H1 (cell line): ENCODE measurements at regions not wholly inside any gene's neighbourhood (a gene's known extent, or its start where the extent isn't known, plus 50 kb on each side); places are given as distances from the start of the nearest gene placed in this dataset.

Experiments used
- CTCF ChIA-PET: fragments of 300-600 bp; sonication (Branson Sonifier 250); formaldehyde crosslinking; loops from one replicate; lab custom pipeline; 2021; ENCODE audit not compliant: partially characterized antibody; lab: Charles Lee
- POLR2A ChIA-PET: fragments of 300-600 bp; sonication (Branson Sonifier 250); formaldehyde crosslinking; loops from one replicate; lab custom pipeline; 2021; ENCODE audit warnings: inconsistent platforms; ENCODE audit not compliant: partially characterized antibody; lab: Charles Lee
- DNase-seq, 2 experiments: peaks; one replicate each; pipeline versions ENCODE4 v3.0.0 to v3.0.0-alpha.2; 2010 to 2022; ENCODE audit warnings: low spot score in 2 of 2, low read depth in 1 of 2, mixed read lengths in 1 of 2
- FAIRE-seq: peaks from 2 replicates; lab custom pipeline; 2011; peaks lifted over from hg19 to GRCh38; lab: Jason Lieb, UNC
- H2AFZ ChIP-seq: 2 replicates; pipeline ENCODE4 v1.8.1; 2012; ENCODE audit warnings: low read length, inconsistent platforms
- H2AK5ac ChIP-seq: 2 replicates; pipeline ENCODE4 v1.6.1; 2013; ENCODE audit warnings: low read depth, low read length
- H2BK120ac ChIP-seq: replicated peaks from 2 replicates; pipeline ENCODE3; 2013; ENCODE audit warnings: low read depth, low read length, inconsistent platforms
- H2BK12ac ChIP-seq: 2 replicates; pipeline ENCODE4 v1.6.1; 2013; ENCODE audit warnings: low read depth, low read length
- H2BK15ac ChIP-seq: 2 replicates; pipeline ENCODE4 v1.6.1; 2013; ENCODE audit warnings: low read length
- H2BK20ac ChIP-seq: 2 replicates; pipeline ENCODE4 v1.6.1; 2013; ENCODE audit warnings: low read length
- H2BK5ac ChIP-seq: 2 replicates; pipeline ENCODE4 v1.6.1; 2013; ENCODE audit warnings: low read depth, low read length
- H3K14ac ChIP-seq: 2 replicates; pipeline ENCODE4 v1.6.1; 2013; ENCODE audit warnings: inconsistent platforms; ENCODE audit not compliant: insufficient read length
- H3K18ac ChIP-seq: 2 replicates; pipeline ENCODE4 v1.6.1; 2013; ENCODE audit warnings: low read length; ENCODE audit errors: extremely low read depth
- H3K23ac ChIP-seq: 2 replicates; pipeline ENCODE4 v1.6.1; 2013; ENCODE audit warnings: inconsistent platforms; ENCODE audit not compliant: insufficient read length
- H3K23me2 ChIP-seq: 2 replicates; pipeline ENCODE4 v1.6.1; 2013; ENCODE audit warnings: low read depth, low read length
- H3K27ac ChIP-seq: 2 replicates; pipeline ENCODE4 v1.6.1; 2011; ENCODE audit warnings: low read depth, low read length, inconsistent platforms
- H3K27me3 ChIP-seq, 4 experiments: replicated peaks in 1 of 4; 1 replicate in 1 of 4; 2 replicates in 3 of 4; pipeline versions ENCODE4 v1.6.1 to v1.8.1; 2011 to 2013; ENCODE audit warnings: low read length in 3 of 4, mild to moderate bottlenecking in 3 of 4, inconsistent platforms in 2 of 4, mixed read lengths in 2 of 4, moderate library complexity in 1 of 4; ENCODE audit not compliant: control insufficient read depth in 3 of 4, insufficient read depth in 3 of 4; ENCODE audit errors: extremely low read depth in 1 of 4
- H3K36me3 ChIP-seq, 4 experiments: 2 replicates each; pipeline versions ENCODE4 v1.6.1 to v1.8.1; 2011 to 2013; ENCODE audit warnings: mild to moderate bottlenecking in 4 of 4, low read length in 3 of 4, moderate library complexity in 2 of 4, control low read depth in 1 of 4, inconsistent platforms in 1 of 4; ENCODE audit not compliant: insufficient read depth in 4 of 4, control insufficient read depth in 2 of 4
- H3K4ac ChIP-seq: replicated peaks from 2 replicates; pipeline ENCODE3; 2013; ENCODE audit warnings: low read length, low read depth, mixed read lengths, inconsistent platforms; ENCODE audit not compliant: insufficient read length
- H3K4me1 ChIP-seq, 4 experiments: replicated peaks in 1 of 4; 1 replicate in 1 of 4; 2 replicates in 3 of 4; pipeline versions ENCODE4 v1.6.1 to v1.8.1; 2011 to 2013; ENCODE audit warnings: low read length in 3 of 4, inconsistent platforms in 2 of 4, mixed read lengths in 1 of 4; ENCODE audit not compliant: insufficient read depth in 4 of 4, control insufficient read depth in 3 of 4
- H3K4me2 ChIP-seq, 2 experiments: 2 replicates each; pipeline versions ENCODE4 v1.6.1 to v1.8.1; 2011 to 2013; ENCODE audit warnings: low read depth in 2 of 2, low read length in 2 of 2, control low read depth in 1 of 2, inconsistent platforms in 1 of 2, mild to moderate bottlenecking in 1 of 2; ENCODE audit not compliant: insufficient read depth in 1 of 2
- H3K4me3 ChIP-seq, 4 experiments: fragments of 200-600, 300-600 bp in 1 of 4; sonication (generic), shearing (Covaris generic), sonication (Bioruptor Twin) in 1 of 4; 2 replicates each; pipeline versions ENCODE4 v1.5.1 to v1.8.1; 2011 to 2016; ENCODE audit warnings: low read length in 4 of 4, low read depth in 3 of 4, control low read depth in 2 of 4, inconsistent platforms in 2 of 4, mild to moderate bottlenecking in 2 of 4, mixed read lengths in 1 of 4, moderate library complexity in 1 of 4; ENCODE audit not compliant: insufficient read depth in 2 of 4; ENCODE audit errors: extremely low read depth in 1 of 4
- H3K56ac ChIP-seq: replicated peaks from 2 replicates; pipeline ENCODE3; 2013; ENCODE audit warnings: low read depth, mild to moderate bottlenecking, mixed read lengths, low read length, inconsistent platforms; ENCODE audit not compliant: insufficient read length
- H3K79me1 ChIP-seq: 2 replicates; pipeline ENCODE4 v1.6.1; 2013; ENCODE audit warnings: low read depth, low read length, control low read depth
- H3K79me2 ChIP-seq, 2 experiments: 2 replicates each; pipeline versions ENCODE4 v1.6.1 to v1.8.1; 2012 to 2013; ENCODE audit warnings: low read length in 2 of 2, mild to moderate bottlenecking in 2 of 2, inconsistent platforms in 1 of 2; ENCODE audit not compliant: insufficient read depth in 2 of 2, control insufficient read depth in 1 of 2
- H3K9ac ChIP-seq, 4 experiments: replicated peaks in 1 of 4; 1 replicate in 1 of 4; 2 replicates in 3 of 4; pipeline versions ENCODE4 v1.6.1 to v1.8.1; 2011 to 2013; ENCODE audit warnings: low read depth in 3 of 4, low read length in 3 of 4, control low read depth in 2 of 4, mild to moderate bottlenecking in 2 of 4, moderate library complexity in 2 of 4, inconsistent platforms in 1 of 4; ENCODE audit errors: extremely low read depth in 1 of 4
- H3K9me3 ChIP-seq, 2 experiments: 2 replicates each; pipeline versions ENCODE4 v1.6.1 to v1.8.1; 2012 to 2013; ENCODE audit warnings: mild to moderate bottlenecking in 2 of 2, moderate library complexity in 2 of 2, control low read depth in 1 of 2, inconsistent platforms in 1 of 2, low read depth in 1 of 2, low read length in 1 of 2, mixed read lengths in 1 of 2; ENCODE audit not compliant: insufficient read depth in 2 of 2
- H4K20me1 ChIP-seq, 2 experiments: replicated peaks in 1 of 2; 2 replicates each; pipeline versions ENCODE3 to v1.8.1; 2011 to 2013; ENCODE audit warnings: inconsistent platforms in 2 of 2, low read length in 2 of 2, mild to moderate bottlenecking in 1 of 2; ENCODE audit not compliant: insufficient read depth in 2 of 2, control insufficient read depth in 1 of 2
- H4K5ac ChIP-seq: 2 replicates; pipeline ENCODE4 v1.6.1; 2013; ENCODE audit warnings: low read length, low read depth, mixed read lengths, inconsistent platforms; ENCODE audit not compliant: insufficient read length
- H4K8ac ChIP-seq: 2 replicates; pipeline ENCODE4 v1.8.0; 2013; ENCODE audit warnings: mild to moderate bottlenecking, moderate library complexity, low read length, inconsistent platforms; ENCODE audit not compliant: insufficient read depth; ENCODE audit errors: extremely low read depth
- H4K91ac ChIP-seq: replicated peaks from 2 replicates; pipeline ENCODE3; 2013; ENCODE audit warnings: low read length, mixed read lengths, inconsistent platforms; ENCODE audit not compliant: insufficient read length
- CHD1 ChIP-seq: IDR thresholded peaks from 2 replicates; pipeline ENCODE4 v1.6.1; 2012; ENCODE audit warnings: low read depth, low read length, improper control_type of control experiment
- EGR1 ChIP-seq: IDR thresholded peaks from 2 replicates; pipeline ENCODE4 v1.6.1; 2011; ENCODE audit warnings: low read depth, low read length, borderline replicate concordance
- HDAC6 ChIP-seq: IDR thresholded peaks from one replicate; pipeline ENCODE4 v1.7.1; 2012; ENCODE audit warnings: low read depth, mild to moderate bottlenecking, inconsistent platforms, low read length, moderate library complexity
- SAP30 ChIP-seq: fragments of 300-600 bp; sonication (generic); IDR thresholded peaks from 2 replicates; pipeline ENCODE4 v1.7.1; 2012; ENCODE audit warnings: low read length, moderate library complexity, mild to moderate bottlenecking, inconsistent platforms; ENCODE audit not compliant: insufficient read depth, insufficient replicate concordance
- SUZ12 ChIP-seq: fragments of 200-600 bp; sonication (generic); IDR thresholded peaks from 2 replicates; pipeline ENCODE4 v1.6.1; 2012; ENCODE audit warnings: mild to moderate bottlenecking, inconsistent platforms, low read length, moderate library complexity, mixed read lengths
- TBP ChIP-seq: IDR thresholded peaks from 2 replicates; pipeline ENCODE4 v1.6.1; 2011; ENCODE audit warnings: low read depth, low read length, improper control_type of control experiment
- whole genome bisulfite sequencing, 2 experiments: shearing (Covaris generic) in 1 of 2; methylation state at CpG; one replicate each; pipeline versions ENCODE4 v1.1.6 to v1.1.7; 2013 to 2015; ENCODE audit warnings: low lambda C conversion rate in 2 of 2, mixed read lengths in 2 of 2, inconsistent platforms in 1 of 2, low coverage in 1 of 2, missing lambda C conversion rate in 1 of 2; ENCODE audit not compliant: insufficient replicate concordance in 2 of 2, insufficient coverage in 1 of 2, insufficient read length in 1 of 2; ENCODE audit errors: extremely low coverage in 1 of 2, missing lambda C conversion rate in 1 of 2; 5-methylcytosine and 5-hydroxymethylcytosine counted together
- TF ChIP-seq, protein P1 (sequence below): IDR thresholded peaks from 2 replicates; pipeline ENCODE4 v1.6.1; 2012; ENCODE audit warnings: inconsistent platforms

- FAIRE-seq, result no peak
- H3K27me3 ChIP-seq, result peaks cover 0 to 1% (median 0%) of the 10 kb centered on the region in 4 experiments; a peak in 1 of 7 replicates
- CTCF ChIA-PET, result interaction anchor here (0.9 to 1.2 kb wide), 4 partner anchors 8 to 324 kb away, joined by 3 to 4 read pairs (median 3); no protein-coding TSS in a partner anchor
Measured at GRCh38 chr10:60453036-60453435, 63.4 kb upstream of the ANK3 start.

More at GRCh38 chr10:60453036-60453435, 63.4 kb upstream of the ANK3 start:
- Histone ChIP-seq H4K91ac (no peak overlapping the region), H3K14ac (no peak overlapping the region), H3K23me2 (no peaks in the 10 kb centered on the region), H3K56ac (no peak overlapping the region), H3K9me3 (no peaks in the 10 kb centered on the region), H4K5ac (no peak overlapping the region), H3K79me1 (no peaks in the 10 kb centered on the region), H3K9ac (no peak overlapping the region), H3K4me2 (no peak overlapping the region), H3K4me3 (no peak overlapping the region), H2BK5ac (no peak overlapping the region), H3K36me3 (no peaks in the 10 kb centered on the region), H2AK5ac (no peak overlapping the region), H4K8ac (no peak overlapping the region), H2BK15ac (no peak overlapping the region), H2BK12ac (no peak overlapping the region), H3K23ac (no peak overlapping the region), H2AFZ (no peak overlapping the region), H3K4ac (no peak overlapping the region), H3K79me2 (no peaks in the 10 kb centered on the region), H2BK120ac (no peak overlapping the region), H3K27ac (no peak overlapping the region), H3K4me1 (no peaks in the 10 kb centered on the region; a peak in 1 of 7 replicates), H4K20me1 (no peaks in the 10 kb centered on the region), H3K18ac (no peak overlapping the region), H2BK20ac (no peak overlapping the region)
- WGBS, 2 experiments, result 98% methylated on average over 2 of the region's 2 CpGs; no CpG with 5 or more reads in 1 of the 2 experiments
- DNase-seq, result no peak
- POLR2A ChIA-PET, result no interaction called here
- TF ChIP-seq SUZ12, result no peak
- TF ChIP-seq TBP, result no peak
- TF ChIP-seq, protein P1, sequence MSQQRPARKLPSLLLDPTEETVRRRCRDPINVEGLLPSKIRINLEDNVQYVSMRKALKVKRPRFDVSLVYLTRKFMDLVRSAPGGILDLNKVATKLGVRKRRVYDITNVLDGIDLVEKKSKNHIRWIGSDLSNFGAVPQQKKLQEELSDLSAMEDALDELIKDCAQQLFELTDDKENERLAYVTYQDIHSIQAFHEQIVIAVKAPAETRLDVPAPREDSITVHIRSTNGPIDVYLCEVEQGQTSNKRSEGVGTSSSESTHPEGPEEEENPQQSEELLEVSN, result no peak
- no peak for TF ChIP-seq HDAC6
- no peak for TF ChIP-seq SAP30
- no peak for TF ChIP-seq EGR1
- TF ChIP-seq CHD1, result no peak
